Peyer's patch (tissue), 4 donors: ENCODE measurements at regions not wholly inside any gene's neighbourhood (a gene's known extent, or its start where the extent isn't known, plus 50 kb on each side); places are given as distances from the start of the nearest gene placed in this dataset.

ENCODE experiments used
- CTCF ChIP-seq, 6 experiments: fragments of 450-650 bp in 4 of 6; fragments of 200-600 bp in 2 of 6; sonication (generic) in 1 of 6; IDR thresholded peaks; one replicate each; pipeline ENCODE4 v1.5.1; 2017 to 2019; ENCODE audit warnings: antibody characterized with exemption in 6 of 6, mild to moderate bottlenecking in 3 of 6, moderate library complexity in 1 of 6
- POLR2A ChIP-seq, 2 donors: fragments of 450-650 bp; IDR thresholded peaks; one replicate each; pipeline ENCODE4 v1.5.1; 2017; ENCODE audit warnings: antibody characterized with exemption in 2 of 2, mild to moderate bottlenecking in 2 of 2, moderate library complexity in 2 of 2

DNA sequence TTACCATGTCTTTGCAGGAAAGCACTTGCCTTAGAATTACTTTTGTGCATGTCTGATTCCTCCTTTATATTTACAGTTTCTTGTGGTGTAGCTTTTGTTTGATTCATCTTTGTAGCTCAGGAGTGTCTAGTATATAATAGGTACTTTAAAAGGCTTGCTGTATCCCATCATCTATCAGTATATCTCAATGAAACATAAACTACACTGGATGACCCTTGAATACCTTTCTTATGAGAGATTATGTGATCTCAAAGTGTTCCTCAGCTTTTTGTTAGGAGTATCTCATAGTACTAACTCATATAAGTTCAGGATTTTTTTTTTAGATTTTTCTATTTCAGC lies 234.8 kb downstream of the PYDC2 start:
- TF ChIP-seq CTCF (IDR thresholded peaks at IDR 0.05) (no peak), POLR2A (IDR thresholded peaks at IDR 0.05) (no peak)
